LNCAP (cell line): ENCODE measurements at regions not wholly inside any gene's neighbourhood (a gene's known extent, or its start where the extent isn't known, plus 50 kb on each side); places are given as distances from the start of the nearest gene placed in this dataset.

ENCODE experiments used
- TF ChIP-seq, protein P1 (sequence below): fragments of 450-650 bp; IDR thresholded peaks from 2 replicates; pipeline ENCODE4 v1.5.1; 2017; ENCODE audit warnings: mild to moderate bottlenecking

DNA sequence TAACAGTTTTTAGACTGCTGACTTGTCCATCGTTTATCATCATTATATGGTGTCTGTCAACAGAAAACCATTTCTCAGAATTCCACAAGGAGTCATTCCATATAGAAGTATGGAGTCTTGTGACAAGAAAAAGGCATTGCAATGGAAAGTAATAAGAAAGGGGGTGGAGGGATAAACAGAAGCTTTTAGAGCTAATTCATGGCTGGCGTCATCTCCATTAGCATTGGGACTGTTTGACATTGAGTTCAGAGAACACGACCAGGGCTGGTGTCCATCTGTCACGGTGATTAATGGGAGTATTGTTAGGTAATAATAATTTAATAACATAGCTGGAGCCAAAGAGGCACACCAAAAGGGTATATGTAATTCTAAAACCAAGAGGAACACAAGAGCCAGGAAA, 101.9 kb upstream of the SFRP2 start:
- TF ChIP-seq, protein P1, sequence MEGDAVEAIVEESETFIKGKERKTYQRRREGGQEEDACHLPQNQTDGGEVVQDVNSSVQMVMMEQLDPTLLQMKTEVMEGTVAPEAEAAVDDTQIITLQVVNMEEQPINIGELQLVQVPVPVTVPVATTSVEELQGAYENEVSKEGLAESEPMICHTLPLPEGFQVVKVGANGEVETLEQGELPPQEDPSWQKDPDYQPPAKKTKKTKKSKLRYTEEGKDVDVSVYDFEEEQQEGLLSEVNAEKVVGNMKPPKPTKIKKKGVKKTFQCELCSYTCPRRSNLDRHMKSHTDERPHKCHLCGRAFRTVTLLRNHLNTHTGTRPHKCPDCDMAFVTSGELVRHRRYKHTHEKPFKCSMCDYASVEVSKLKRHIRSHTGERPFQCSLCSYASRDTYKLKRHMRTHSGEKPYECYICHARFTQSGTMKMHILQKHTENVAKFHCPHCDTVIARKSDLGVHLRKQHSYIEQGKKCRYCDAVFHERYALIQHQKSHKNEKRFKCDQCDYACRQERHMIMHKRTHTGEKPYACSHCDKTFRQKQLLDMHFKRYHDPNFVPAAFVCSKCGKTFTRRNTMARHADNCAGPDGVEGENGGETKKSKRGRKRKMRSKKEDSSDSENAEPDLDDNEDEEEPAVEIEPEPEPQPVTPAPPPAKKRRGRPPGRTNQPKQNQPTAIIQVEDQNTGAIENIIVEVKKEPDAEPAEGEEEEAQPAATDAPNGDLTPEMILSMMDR, result no peak

GRCh38 chr4:153887217-153887616, 98.3 kb upstream of the SFRP2 start:
- TF ChIP-seq, protein P1, result no peak

DNA sequence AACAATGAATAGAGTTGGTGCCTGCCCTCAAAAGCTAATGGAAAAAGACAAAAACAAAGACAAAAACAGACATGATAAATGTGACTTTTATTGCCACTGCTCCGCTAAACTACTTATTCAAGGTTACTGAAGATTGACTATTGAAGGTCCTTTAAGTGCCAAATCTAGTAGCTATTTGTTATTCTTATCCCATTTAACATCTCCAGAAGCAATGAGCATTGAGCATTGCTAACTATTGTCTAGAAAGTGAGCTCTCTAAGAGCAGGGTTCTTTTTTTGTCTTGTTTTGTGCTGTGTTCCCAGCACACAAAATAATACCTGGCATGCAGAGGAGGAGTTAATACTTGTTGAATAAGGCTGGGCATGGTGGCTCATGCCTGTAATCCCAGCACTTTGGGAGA, 95.4 kb upstream of the SFRP2 start:
- TF ChIP-seq, protein P1, result no peak

- TF ChIP-seq, protein P1, result no peak
Observed at GRCh38 chr4:153880983-153881382, 92.1 kb upstream of the SFRP2 start.

DNA sequence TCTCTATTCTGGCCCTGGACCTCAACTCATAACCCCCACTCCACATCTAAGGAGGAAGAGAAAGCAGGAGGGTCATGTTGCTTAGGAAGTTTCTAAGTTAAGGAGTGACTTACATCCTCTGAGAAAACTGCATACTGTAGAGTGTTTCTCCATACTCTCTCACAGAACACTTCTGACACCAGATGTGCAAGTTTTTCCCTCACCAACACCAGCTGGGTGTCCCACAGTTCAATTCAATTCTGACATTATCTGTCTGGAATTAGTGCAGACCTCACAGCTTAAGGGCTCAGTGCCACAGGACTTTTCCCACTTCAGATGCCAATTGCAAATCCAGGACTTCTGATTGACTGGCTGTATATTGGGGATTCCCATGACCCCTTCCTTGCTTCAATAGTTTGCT, 89.0 kb upstream of the SFRP2 start:
- TF ChIP-seq, protein P1, result no peak

DNA sequence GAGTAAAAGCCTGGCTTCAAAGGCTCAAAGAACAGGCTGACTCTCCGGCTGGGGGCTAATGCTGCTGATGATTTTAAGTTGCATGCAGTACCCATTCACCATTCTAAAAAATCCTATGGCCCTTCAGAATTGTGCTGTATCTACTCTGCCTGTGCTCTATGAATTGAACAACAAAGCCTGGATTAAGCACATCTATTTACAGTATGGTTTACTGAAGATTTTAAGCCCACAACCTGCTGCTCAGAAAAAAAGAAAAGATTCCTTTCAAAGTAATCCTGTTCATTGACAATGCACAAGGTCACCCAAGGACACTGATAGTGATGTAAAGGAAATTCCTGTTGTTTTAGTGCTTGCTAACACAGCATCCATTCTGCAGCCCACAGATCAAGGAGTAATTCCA, 84.9 kb upstream of the SFRP2 start:
- TF ChIP-seq, protein P1, result no peak

DNA sequence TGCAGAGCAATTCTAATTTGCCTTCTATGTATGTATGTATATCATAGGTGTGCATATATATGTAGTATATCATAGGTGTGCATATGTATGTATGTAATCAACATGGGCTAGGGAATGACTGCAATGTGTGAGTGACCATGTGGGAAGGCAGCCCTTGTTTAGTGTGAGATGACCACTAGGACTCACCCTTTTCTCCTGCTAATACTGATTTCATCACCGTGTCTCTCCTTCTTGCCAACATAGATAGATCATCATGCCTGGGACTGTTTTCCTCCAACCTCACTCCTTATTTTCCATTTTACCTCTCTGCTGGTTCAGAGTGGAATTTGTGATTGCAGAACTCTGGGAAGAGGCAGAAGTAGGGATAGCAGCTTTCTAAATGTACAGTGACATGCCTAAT, 63.6 kb upstream of the SFRP2 start:
- TF ChIP-seq, protein P1, result no peak

- TF ChIP-seq, protein P1, result no peak
Observed at GRCh38 chr4:153850533-153851280, 61.8 kb upstream of the SFRP2 start.
